ENCODE measurements at regions not wholly inside any gene's neighbourhood (a gene's known extent, or its start where the extent isn't known, plus 50 kb on each side); places are given as distances from the start of the nearest gene placed in this dataset.
A peak's percentile ranks its signal among the peaks of the same experiment; 100 is the strongest.

GRCh38 chr6:40788661-40789655 lies 201.8 kb upstream of the LRFN2 start:
- peak; percentile 18 for DNase-seq

- no peak for DNase-seq
These were observed 195.2 kb upstream of the LRFN2 start for GRCh38 chr6:40782355-40782754.

- DNase-seq: no peak
These were observed 193.5 kb upstream of the LRFN2 start for GRCh38 chr6:40780637-40781036.

- no peak for DNase-seq
These were observed 192.2 kb upstream of the LRFN2 start for GRCh38 chr6:40779409-40779808.

- DNase-seq: no peak
These were observed 191.8 kb upstream of the LRFN2 start for GRCh38 chr6:40778918-40779317.

GRCh38 chr6:40778196-40778595 lies 191.0 kb upstream of the LRFN2 start:
- DNase-seq: no peak

DNA sequence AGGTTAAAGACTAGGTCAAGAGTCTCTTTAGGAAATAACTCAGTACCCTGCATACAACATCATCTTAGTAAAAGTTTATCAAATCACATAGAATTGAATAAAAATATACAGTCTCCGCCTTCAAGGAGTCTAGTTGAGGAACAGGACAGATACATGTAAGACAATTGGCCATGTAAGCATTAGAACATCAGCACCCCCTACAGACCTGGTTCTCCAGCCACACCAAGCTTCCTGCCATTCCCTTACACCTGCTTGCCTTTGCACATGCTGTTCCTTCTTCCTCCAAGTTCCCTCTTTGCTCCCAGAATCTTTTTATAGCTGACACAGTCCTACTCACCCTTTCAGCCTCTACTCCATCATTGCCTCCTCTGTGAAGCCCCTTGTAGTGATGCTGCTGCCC lies 187.8 kb upstream of the LRFN2 start:
- no peak for DNase-seq

DNA sequence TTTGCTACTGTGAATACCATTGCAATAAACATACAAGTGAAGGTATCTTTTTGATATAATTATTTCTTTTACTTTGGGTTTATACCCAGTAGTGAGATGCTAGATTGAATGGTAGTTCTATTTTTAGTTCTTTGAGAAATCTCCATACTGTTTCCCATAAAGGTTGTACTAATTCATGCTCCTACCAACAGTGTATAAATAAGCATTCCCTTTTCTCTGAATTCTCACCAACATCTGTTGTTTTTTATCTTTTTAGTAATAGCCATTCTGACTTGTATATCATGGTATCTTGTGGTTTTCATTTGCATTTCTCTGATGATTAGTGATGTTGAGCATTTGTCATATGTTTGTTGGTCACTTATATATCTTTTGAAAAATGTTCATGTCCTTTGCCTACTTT lies 183.6 kb upstream of the LRFN2 start:
- no peak for DNase-seq

- DNase-seq: no peak
These were observed 177.6 kb upstream of the LRFN2 start for GRCh38 chr6:40764726-40765125.

DNA sequence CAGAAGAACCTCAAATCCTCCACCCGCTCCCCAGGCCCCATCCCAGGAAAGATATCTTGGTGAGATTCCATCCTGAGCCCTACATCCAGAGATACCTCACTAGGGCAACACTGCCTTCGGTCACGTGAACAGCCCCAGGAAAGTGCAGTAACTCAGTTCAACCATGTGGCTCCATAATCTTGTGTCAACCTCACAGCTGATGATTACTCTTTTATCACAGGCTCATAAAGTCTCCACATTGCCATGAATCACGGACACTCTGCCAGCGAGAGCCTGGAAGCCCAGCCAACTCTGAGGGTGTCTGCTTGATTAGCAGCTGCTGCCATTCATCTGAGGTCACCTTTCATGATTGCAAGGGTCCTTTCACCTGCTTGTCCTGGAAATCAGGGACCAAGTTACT lies 175.8 kb upstream of the LRFN2 start:
- DNase-seq: no peak

GRCh38 chr6:40760887-40761286 lies 173.7 kb upstream of the LRFN2 start:
- DNase-seq: no peak

DNA sequence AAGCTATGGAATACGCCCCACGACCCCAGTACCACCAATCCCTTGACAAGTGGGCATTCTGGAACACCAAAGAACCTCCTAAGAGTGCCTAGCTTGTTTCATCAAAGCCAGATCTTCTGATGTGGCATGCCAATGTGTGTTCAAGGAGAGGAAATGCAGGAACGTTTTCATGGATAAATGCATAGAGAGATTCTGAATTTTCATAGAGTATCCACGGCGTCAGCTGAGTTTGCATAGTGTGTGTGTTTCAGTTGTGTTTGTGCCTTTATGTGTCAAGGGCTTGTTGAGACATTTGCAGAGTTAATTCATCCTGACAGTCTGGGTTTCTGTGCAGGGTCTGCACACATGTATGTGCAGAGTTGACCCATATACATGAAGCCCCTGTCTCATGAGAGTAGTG lies 172.7 kb upstream of the LRFN2 start:
- no peak for DNase-seq

DNA sequence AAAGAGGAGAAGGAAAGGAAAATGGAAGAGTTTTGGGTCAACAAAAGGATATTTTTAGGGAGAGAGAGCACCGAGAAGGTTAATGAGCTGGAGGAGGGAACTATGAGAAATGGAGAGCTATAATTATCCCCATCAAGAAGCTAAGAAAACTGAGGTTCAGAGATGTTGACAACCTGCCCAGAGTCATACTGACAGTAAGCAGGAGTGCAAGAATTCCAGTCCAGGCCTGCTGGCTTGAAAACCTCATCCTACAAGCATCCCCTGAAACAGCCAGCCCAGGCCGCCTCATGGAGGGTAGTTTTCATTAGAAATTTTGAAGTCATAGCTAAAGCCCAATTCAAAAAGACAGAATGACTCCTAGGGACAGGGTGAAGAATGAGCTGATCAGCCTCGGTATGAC lies 172.1 kb upstream of the LRFN2 start:
- DNase-seq: no peak

GRCh38 chr6:40755749-40756452 lies 168.7 kb upstream of the LRFN2 start:
- DNase-seq: no peak

- DNase-seq: no peak
These were observed 168.0 kb upstream of the LRFN2 start for GRCh38 chr6:40755046-40755681.

- no peak for DNase-seq
These were observed 167.4 kb upstream of the LRFN2 start for GRCh38 chr6:40754461-40755045.

DNA sequence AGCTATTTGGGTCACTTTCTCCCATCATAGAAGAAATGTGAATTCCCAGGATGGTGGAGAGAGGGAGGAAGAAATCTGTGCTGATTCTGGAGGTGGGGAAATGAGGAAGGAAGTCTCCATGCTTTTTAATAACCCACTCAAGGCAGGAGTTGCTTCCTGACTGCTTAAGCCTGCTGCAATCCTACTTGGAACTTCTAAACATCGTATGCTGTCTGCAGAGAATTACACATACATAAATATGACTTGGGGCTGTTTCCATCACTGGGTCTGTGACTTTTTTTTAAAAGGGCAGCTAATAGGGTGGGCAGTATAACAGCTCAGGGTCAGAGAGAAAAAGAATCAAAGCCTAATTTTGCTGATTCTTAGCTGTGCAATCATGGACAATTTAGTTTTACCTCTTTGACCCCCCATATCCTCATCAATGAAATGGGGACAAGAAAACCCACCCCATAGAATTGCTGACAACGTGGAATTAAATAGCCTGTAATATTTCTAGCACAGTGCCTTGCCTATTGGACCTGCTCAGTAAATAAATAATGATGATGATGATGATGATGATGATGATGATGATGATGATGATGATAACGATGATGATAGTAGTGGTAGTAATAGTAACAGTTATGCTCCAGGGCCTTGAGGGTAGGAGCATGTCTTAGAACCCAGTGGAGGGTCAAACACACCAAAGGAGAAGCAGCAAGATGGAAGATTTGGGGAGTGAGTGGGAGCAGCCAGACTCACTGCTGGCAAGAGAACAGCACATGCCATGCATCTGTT lies 166.7 kb upstream of the LRFN2 start:
- no peak for DNase-seq

GRCh38 chr6:40753048-40753447 lies 165.9 kb upstream of the LRFN2 start:
- DNase-seq: no peak

GRCh38 chr6:40744835-40745234 lies 157.7 kb upstream of the LRFN2 start:
- DNase-seq: no peak

GRCh38 chr6:40743690-40744446 lies 156.7 kb upstream of the LRFN2 start:
- DNase-seq: no peak

- no peak for DNase-seq
These were observed 156.1 kb upstream of the LRFN2 start for GRCh38 chr6:40743226-40743625.

DNA sequence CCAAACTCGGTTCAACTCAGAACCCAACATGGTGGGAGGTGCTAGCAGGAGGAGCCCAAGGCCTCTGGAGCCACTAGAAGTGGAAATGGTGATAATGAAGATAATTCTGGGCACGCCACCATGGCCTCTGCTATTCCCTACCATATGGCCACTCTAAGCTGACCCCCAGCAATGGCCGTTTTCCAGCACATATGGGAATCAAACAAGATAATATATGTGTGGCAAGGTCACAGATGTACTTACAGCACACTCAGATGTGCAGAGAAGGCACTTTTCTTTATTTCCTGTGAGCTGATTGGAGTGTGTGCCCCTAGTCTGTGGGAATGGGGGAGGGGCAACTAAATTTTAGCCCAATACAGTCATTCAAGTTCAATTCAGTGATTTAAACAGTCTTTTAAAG lies 153.4 kb upstream of the LRFN2 start:
- DNase-seq: no peak
